ENCODE measurements at regions not wholly inside any gene's neighbourhood (a gene's known extent, or its start where the extent isn't known, plus 50 kb on each side); places are given as distances from the start of the nearest gene placed in this dataset.

GRCh38 chr5:35324679-35325078 is 94.4 kb upstream of the PRLR start:
- no peaks in the 10 kb centered on the region for H4K20me1 ChIP-seq (ENCODE audit: low read length)
- no peaks in the 10 kb centered on the region for H3K9me3 ChIP-seq (ENCODE audit: low read length)
- H3K9me2 ChIP-seq (replicated peaks; ENCODE audit: low read length) = no peaks in the 10 kb centered on the region
- no peaks in the 10 kb centered on the region for H3K4me1 ChIP-seq (ENCODE audit: insufficient read depth, low read length)
- H3K4me3 ChIP-seq (ENCODE audit: low read length) = no peak overlapping the region
- DNase-seq (no peak), ATAC-seq (no peak)
- ChIA-PET POLR2A (ENCODE audit: unreplicated experiment) (no interaction called here), CTCF (no interaction called here)
- no peak overlapping the region for H3K9ac ChIP-seq (ENCODE audit: low read length)
- no peaks in the 10 kb centered on the region for H3K79me2 ChIP-seq (ENCODE audit: low read length)
- TF ChIP-seq EZH2 (IDR thresholded peaks at IDR 0.05; ENCODE audit: low read length, unreplicated experiment) = no peak
- TF ChIP-seq EZH2phosphoT487 (IDR thresholded peaks at IDR 0.05; ENCODE audit: borderline replicate concordance, low read length) = no peak
- no peak overlapping the region for H2AFZ ChIP-seq (ENCODE audit: low read length)
- H3F3A ChIP-seq (ENCODE audit: low read length, unreplicated experiment) = no peaks in the 10 kb centered on the region
- intact Hi-C loops (cut with micrococcal nuclease) = no loop called here
- peaks cover 33% of the 10 kb centered on the region for H3K27me3 ChIP-seq (ENCODE audit: low read length)
- no peak overlapping the region for H3K27ac ChIP-seq (ENCODE audit: low read length)
- no peaks in the 10 kb centered on the region for H3K36me3 ChIP-seq (ENCODE audit: low read depth, low read length)
- no TSS peak for BruUV-seq (replicated peaks)
- no peak overlapping the region for H3K4me2 ChIP-seq (ENCODE audit: low read length)

- H3F3A ChIP-seq (ENCODE audit: low read length, unreplicated experiment) = no peaks in the 10 kb centered on the region
- peaks cover 30% of the 10 kb centered on the region for H3K27me3 ChIP-seq (ENCODE audit: low read length)
- no peak overlapping the region for H3K9ac ChIP-seq (ENCODE audit: low read length)
- no peaks in the 10 kb centered on the region for H3K9me2 ChIP-seq (replicated peaks; ENCODE audit: low read length)
- BruUV-seq (replicated peaks) = no TSS peak
- DNase-seq = no peak
- intact Hi-C loops (cut with micrococcal nuclease) = no loop called here
- no peak overlapping the region for H3K27ac ChIP-seq (ENCODE audit: low read length)
- TF ChIP-seq EZH2phosphoT487 (IDR thresholded peaks at IDR 0.05; ENCODE audit: borderline replicate concordance, low read length) (no peak), EZH2 (IDR thresholded peaks at IDR 0.05; ENCODE audit: low read length, unreplicated experiment) (no peak), CTCF (conservative IDR thresholded peaks at IDR 0.05; ENCODE audit: low read depth, low read length) (no peak)
- H3K4me1 ChIP-seq (ENCODE audit: insufficient read depth, low read length) = peaks cover 4% of the 10 kb centered on the region
- ChIA-PET POLR2A (ENCODE audit: unreplicated experiment) (no interaction called here), CTCF (no interaction called here)
- no peak overlapping the region for H2AFZ ChIP-seq (ENCODE audit: low read length)
- no peak for ATAC-seq
- H3K9me3 ChIP-seq (ENCODE audit: low read length) = no peaks in the 10 kb centered on the region
- no peaks in the 10 kb centered on the region for H3K36me3 ChIP-seq (ENCODE audit: low read depth, low read length)
- H3K4me3 ChIP-seq (ENCODE audit: low read length) = no peak overlapping the region
- no peaks in the 10 kb centered on the region for H4K20me1 ChIP-seq (ENCODE audit: low read length)
- H3K4me2 ChIP-seq (ENCODE audit: low read length) = no peak overlapping the region
- no peaks in the 10 kb centered on the region for H3K79me2 ChIP-seq (ENCODE audit: low read length)
Observed at GRCh38 chr5:35324201-35324600, 93.9 kb upstream of the PRLR start.

- CTCF ChIA-PET = no interaction called here
- no peak for DNase-seq
- no peak overlapping the region for H2AFZ ChIP-seq (ENCODE audit: low read length)
- no peaks in the 10 kb centered on the region for H4K20me1 ChIP-seq (ENCODE audit: low read length)
- no TSS peak for BruUV-seq (replicated peaks)
- no peaks in the 10 kb centered on the region for H3K9me3 ChIP-seq (ENCODE audit: low read length)
- H3K4me1 ChIP-seq (ENCODE audit: insufficient read depth, low read length) = peaks cover 9% of the 10 kb centered on the region
- H3F3A ChIP-seq (ENCODE audit: low read length, unreplicated experiment) = no peaks in the 10 kb centered on the region
- no peak overlapping the region for H3K27ac ChIP-seq (ENCODE audit: low read length)
- 0 out of 2 replicates have a peak overlapping the region, but pooled peaks have one; percentile 8 for H3K4me2 ChIP-seq (ENCODE audit: low read length)
- H3K36me3 ChIP-seq (ENCODE audit: low read depth, low read length) = no peaks in the 10 kb centered on the region
- intact Hi-C loops (cut with micrococcal nuclease) = no loop called here
- H3K9ac ChIP-seq (ENCODE audit: low read length) = no peak overlapping the region
- ATAC-seq = no peak
- TF ChIP-seq CTCF (conservative IDR thresholded peaks at IDR 0.05; ENCODE audit: low read depth, low read length) = no peak
- TF ChIP-seq EZH2phosphoT487 (IDR thresholded peaks at IDR 0.05; ENCODE audit: borderline replicate concordance, low read length) = no peak
- TF ChIP-seq EZH2 (IDR thresholded peaks at IDR 0.05; ENCODE audit: low read length, unreplicated experiment) = no peak
- POLR2A ChIA-PET (ENCODE audit: unreplicated experiment) = no interaction called here
- peaks cover 17% of the 10 kb centered on the region for H3K27me3 ChIP-seq (ENCODE audit: low read length)
- H3K79me2 ChIP-seq (ENCODE audit: low read length) = no peaks in the 10 kb centered on the region
- no peaks in the 10 kb centered on the region for H3K9me2 ChIP-seq (replicated peaks; ENCODE audit: low read length)
- H3K4me3 ChIP-seq (ENCODE audit: low read length) = no peak overlapping the region
Observed at GRCh38 chr5:35320029-35320428, 89.7 kb upstream of the PRLR start.

Measured in PC-3 (cell line).